ENCODE measurements at regions not wholly inside any gene's neighbourhood (a gene's known extent, or its start where the extent isn't known, plus 50 kb on each side); places are given as distances from the start of the nearest gene placed in this dataset.

DNA sequence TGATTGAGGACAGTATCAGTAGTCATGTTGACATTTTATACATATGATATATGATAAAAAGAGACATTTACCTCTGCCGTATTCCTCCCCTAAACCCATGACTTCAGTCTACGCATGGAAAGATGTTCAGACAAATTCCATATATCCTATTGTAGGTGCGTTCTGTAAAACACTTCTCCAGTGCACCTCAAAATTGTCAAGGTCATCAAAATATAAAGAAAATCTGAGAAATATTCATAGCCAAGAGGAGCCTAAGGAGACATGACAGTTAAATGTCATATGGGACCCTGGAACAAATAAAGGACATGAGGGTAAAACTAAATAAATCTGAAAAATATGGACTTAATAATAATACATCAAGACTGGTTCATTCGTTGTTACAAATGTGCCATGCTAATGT is 71.5 kb downstream of the CCER1 start:
- DNase-seq (ENCODE audit: extremely low spot score) = no peak
- ChIA-PET CTCF (no interaction called here), POLR2A (no interaction called here)
- TF ChIP-seq, protein P1, sequence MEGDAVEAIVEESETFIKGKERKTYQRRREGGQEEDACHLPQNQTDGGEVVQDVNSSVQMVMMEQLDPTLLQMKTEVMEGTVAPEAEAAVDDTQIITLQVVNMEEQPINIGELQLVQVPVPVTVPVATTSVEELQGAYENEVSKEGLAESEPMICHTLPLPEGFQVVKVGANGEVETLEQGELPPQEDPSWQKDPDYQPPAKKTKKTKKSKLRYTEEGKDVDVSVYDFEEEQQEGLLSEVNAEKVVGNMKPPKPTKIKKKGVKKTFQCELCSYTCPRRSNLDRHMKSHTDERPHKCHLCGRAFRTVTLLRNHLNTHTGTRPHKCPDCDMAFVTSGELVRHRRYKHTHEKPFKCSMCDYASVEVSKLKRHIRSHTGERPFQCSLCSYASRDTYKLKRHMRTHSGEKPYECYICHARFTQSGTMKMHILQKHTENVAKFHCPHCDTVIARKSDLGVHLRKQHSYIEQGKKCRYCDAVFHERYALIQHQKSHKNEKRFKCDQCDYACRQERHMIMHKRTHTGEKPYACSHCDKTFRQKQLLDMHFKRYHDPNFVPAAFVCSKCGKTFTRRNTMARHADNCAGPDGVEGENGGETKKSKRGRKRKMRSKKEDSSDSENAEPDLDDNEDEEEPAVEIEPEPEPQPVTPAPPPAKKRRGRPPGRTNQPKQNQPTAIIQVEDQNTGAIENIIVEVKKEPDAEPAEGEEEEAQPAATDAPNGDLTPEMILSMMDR (IDR thresholded peaks at IDR 0.05; ENCODE audit: control extremely low read depth, extremely low read depth, low read depth, missing control alignments) = no peak

DNA sequence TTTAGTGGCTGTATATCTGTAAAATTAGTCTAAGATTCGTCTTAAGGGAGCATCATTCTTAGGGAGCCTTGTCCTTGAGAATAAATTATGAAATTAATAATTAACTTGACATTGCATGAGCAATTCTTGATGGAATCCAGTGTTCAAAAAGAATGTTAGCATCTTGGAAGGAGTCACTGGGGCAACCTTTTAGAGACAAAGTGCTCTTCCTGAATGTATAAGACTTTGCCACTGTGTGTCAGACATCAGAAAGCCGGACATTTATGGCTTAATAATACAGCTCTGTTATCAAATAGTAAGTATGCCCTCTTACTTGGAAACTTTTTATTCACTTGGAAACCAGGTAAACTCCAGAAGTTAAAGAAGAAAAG is 83.3 kb downstream of the CCER1 start:
- no peak for DNase-seq (ENCODE audit: extremely low spot score)
- TF ChIP-seq, protein P1 (IDR thresholded peaks at IDR 0.05; ENCODE audit: control extremely low read depth, extremely low read depth, low read depth, missing control alignments) = no peak
- ChIA-PET POLR2A (no interaction called here), CTCF (no interaction called here)

DNA sequence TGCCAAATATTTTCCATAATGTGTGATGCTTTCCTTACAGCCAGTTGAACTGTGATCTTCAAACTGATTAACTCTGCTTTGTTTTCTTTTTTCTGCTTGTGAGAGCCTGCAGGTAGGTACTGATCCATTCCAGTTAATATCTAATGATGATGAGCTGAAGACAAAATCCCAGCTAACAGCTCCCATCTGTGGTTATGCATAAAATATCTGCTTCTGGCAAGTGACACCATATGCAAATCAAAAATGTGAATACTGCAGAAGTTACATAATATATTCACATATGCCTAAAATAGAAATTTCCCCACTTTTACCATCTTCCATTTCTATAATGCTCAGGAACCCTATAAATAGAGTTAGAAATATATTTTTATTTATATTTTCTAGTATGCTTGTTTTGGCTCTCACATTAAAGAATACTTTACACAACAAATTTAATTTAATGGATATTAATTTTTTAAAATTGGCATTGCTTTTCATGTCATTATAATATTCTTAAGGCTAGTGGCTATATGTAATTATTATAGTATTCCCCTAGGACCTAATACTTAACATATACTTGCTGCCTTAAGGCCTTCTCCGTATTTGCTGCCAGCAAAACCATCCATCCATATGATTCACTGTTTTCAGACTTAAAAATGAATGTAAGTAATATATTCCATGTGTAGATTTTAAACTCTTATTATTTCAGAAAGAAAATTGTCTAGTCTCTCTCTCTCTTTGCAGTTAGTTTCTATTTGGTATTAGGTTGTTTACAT is 83.8 kb downstream of the CCER1 start:
- no peak for DNase-seq (ENCODE audit: extremely low spot score)
- POLR2A ChIA-PET = no interaction called here
- TF ChIP-seq, protein P1 (IDR thresholded peaks at IDR 0.05; ENCODE audit: control extremely low read depth, extremely low read depth, low read depth, missing control alignments) = no peak
- CTCF ChIA-PET = no interaction called here

DNA sequence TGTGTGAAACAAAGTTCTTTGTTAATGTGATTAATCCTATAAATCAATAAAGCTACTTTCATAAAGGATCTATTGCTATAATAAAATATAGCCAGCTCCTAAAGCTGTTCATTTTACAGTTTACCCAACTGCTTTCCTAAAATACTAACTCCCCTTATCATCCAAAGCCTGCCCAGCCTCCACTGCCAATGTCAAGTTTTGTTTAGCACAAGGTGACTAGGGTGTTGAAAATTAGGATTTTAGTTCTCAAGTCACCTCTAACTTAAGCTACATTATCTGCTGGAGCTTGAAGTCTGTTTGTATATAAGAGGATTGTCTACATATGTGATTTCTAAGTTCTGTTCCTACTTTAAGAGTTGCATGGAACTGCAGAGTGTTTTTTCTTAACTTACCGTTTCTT is 86.3 kb downstream of the CCER1 start:
- TF ChIP-seq, protein P1 (IDR thresholded peaks at IDR 0.05; ENCODE audit: control extremely low read depth, extremely low read depth, low read depth, missing control alignments) = no peak
- CTCF ChIA-PET = interaction anchor here (1.0 to 1.7 kb wide), 2 partner anchors 9 to 15 kb away, joined by 3 read pairs; no protein-coding TSS in a partner anchor

DNA sequence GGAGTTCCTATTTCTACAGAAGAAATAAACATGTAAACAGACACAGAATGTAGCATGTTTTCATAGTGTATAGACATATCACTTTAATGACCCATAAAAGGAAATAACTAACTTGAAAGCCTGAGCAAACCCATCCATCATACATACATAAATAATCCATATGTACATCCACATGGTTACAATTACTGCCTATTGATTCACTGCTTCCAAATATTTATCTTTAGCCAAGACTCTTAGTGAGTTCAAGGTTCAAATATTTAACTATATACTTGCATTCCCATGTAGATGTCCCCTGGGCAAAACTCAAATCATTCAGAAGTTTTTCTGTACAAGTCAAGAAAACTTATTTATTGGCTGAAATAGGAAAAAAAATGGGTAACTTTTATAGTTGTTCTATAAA is 95.4 kb downstream of the CCER1 start:
- no peak for DNase-seq (ENCODE audit: extremely low spot score)
- POLR2A ChIA-PET = no interaction called here
- CTCF ChIA-PET = no interaction called here

More for the DNA sequence above, 86.3 kb downstream of the CCER1 start:
- no peak for DNase-seq (ENCODE audit: extremely low spot score)
- POLR2A ChIA-PET = no interaction called here

DNA sequence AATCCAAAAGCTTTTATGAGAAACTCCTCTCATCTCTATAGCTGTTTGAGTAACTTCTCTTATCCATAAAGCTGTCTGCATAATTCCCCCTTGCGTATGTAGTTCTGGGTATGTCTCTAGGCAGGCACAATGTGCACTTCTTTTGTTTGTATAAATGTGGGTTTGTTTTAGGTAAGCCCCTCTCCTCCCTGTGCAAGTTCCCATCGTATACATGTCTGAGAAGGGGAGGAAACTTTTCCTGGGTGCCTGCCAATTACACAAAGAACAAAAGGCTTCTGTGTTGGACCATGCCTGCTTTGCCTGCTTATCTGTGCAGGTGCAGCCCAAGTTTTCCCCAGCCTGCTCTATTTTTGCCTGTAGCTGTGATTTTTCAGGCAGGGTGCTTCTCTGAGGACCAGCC is 96.7 kb downstream of the CCER1 start:
- no peak for DNase-seq (ENCODE audit: extremely low spot score)
- TF ChIP-seq, protein P1 (IDR thresholded peaks at IDR 0.05; ENCODE audit: control extremely low read depth, extremely low read depth, low read depth, missing control alignments) = no peak
- ChIA-PET CTCF (no interaction called here), POLR2A (no interaction called here)

More for the DNA sequence above, 95.4 kb downstream of the CCER1 start:
- TF ChIP-seq, protein P1 (IDR thresholded peaks at IDR 0.05; ENCODE audit: control extremely low read depth, extremely low read depth, low read depth, missing control alignments) = no peak

Data from GM10248 (cell line).